Subcutaneous abdominal adipose tissue (tissue), 5 donors: ENCODE measurements at regions not wholly inside any gene's neighbourhood (a gene's known extent, or its start where the extent isn't known, plus 50 kb on each side); places are given as distances from the start of the nearest gene placed in this dataset.

Experiments
- H3K27ac ChIP-seq: one replicate; pipeline ENCODE4 v1.7.0; 2013; ENCODE audit warnings: low read depth, mild to moderate bottlenecking, inconsistent platforms, low read length, moderate library complexity
- H3K27me3 ChIP-seq, 5 donors: one replicate each; pipeline ENCODE4 v1.7.0; 2013; ENCODE audit warnings: low read length in 5 of 5, inconsistent platforms in 1 of 5; ENCODE audit not compliant: control insufficient read depth in 5 of 5, insufficient read depth in 4 of 5
- H3K36me3 ChIP-seq, 5 donors: one replicate each; pipeline ENCODE4 v1.7.0; 2013; ENCODE audit warnings: low read length in 5 of 5; ENCODE audit not compliant: control insufficient read depth in 5 of 5, insufficient read depth in 5 of 5
- H3K4me1 ChIP-seq, 5 donors: one replicate each; pipeline ENCODE4 v1.7.0; 2013; ENCODE audit warnings: low read length in 5 of 5, mild to moderate bottlenecking in 3 of 5, moderate library complexity in 1 of 5; ENCODE audit not compliant: control insufficient read depth in 5 of 5, insufficient read depth in 5 of 5
- H3K4me3 ChIP-seq, 5 donors: one replicate each; pipeline ENCODE4 v1.7.0; 2013; ENCODE audit warnings: low read length in 5 of 5, low read depth in 1 of 5
- H3K9ac ChIP-seq, 5 donors: one replicate each; pipeline ENCODE4 v1.7.0; 2013; ENCODE audit warnings: low read length in 5 of 5, mild to moderate bottlenecking in 4 of 5, moderate library complexity in 3 of 5
- H3K9me3 ChIP-seq, 5 donors: one replicate each; pipeline ENCODE4 v1.7.0; 2013; ENCODE audit warnings: low read length in 5 of 5; ENCODE audit not compliant: control insufficient read depth in 5 of 5
- donor health status: healthy.
- donor health status: healthy.
- donor health status: healthy.
- donor health status: healthy.
- donor health status: healthy.

- Histone ChIP-seq H3K27ac (no peak overlapping the region), H3K9me3 (peaks cover 0 to 3% (median 0%) of the 10 kb centered on the region in 5 donors), H3K27me3 (peaks cover 0 to 4% (median 0%) of the 10 kb centered on the region in 5 donors), H3K4me3 (no peak overlapping the region), H3K4me1 (no peaks in the 10 kb centered on the region), H3K36me3 (no peaks in the 10 kb centered on the region), H3K9ac (no peak overlapping the region)
Measured at GRCh38 chrX:146208821-146209220, 391.2 kb downstream of the SLITRK2 start.

GRCh38 chrX:146224442-146224841 is 406.8 kb downstream of the SLITRK2 start:
- Histone ChIP-seq H3K27me3 (no peaks in the 10 kb centered on the region), H3K4me1 (no peaks in the 10 kb centered on the region), H3K36me3 (no peaks in the 10 kb centered on the region), H3K9ac (no peak overlapping the region), H3K4me3 (no peak overlapping the region), H3K9me3 (peaks cover 0 to 6% (median 0%) of the 10 kb centered on the region in 5 donors), H3K27ac (no peak overlapping the region)

GRCh38 chrX:146238173-146238572 is 420.5 kb downstream of the SLITRK2 start:
- peaks cover 0 to 4% (median 0%) of the 10 kb centered on the region in 5 donors for H3K4me1 ChIP-seq
- H3K27me3 ChIP-seq = peaks cover 0 to 3% (median 0%) of the 10 kb centered on the region in 5 donors
- H3K9me3 ChIP-seq = peaks cover 0 to 5% (median 2%) of the 10 kb centered on the region in 5 donors
- no peaks in the 10 kb centered on the region for H3K36me3 ChIP-seq
- H3K27ac ChIP-seq = no peak overlapping the region
- H3K4me3 ChIP-seq = no peak overlapping the region
- no peak overlapping the region for H3K9ac ChIP-seq

GRCh38 chrX:146241902-146242301 is 424.3 kb downstream of the SLITRK2 start:
- Histone ChIP-seq H3K4me3 (no peak overlapping the region), H3K9ac (no peak overlapping the region), H3K4me1 (peaks cover 0 to 4% (median 0%) of the 10 kb centered on the region in 5 donors), H3K9me3 (no peaks in the 10 kb centered on the region), H3K36me3 (no peaks in the 10 kb centered on the region), H3K27ac (no peak overlapping the region), H3K27me3 (peaks cover 0 to 9% (median 0%) of the 10 kb centered on the region in 5 donors)

- no peak overlapping the region for H3K27ac ChIP-seq
- H3K4me3 ChIP-seq = no peak overlapping the region
- H3K4me1 ChIP-seq = peaks cover 0 to 4% (median 0%) of the 10 kb centered on the region in 5 donors
- H3K9me3 ChIP-seq = no peaks in the 10 kb centered on the region
- no peaks in the 10 kb centered on the region for H3K36me3 ChIP-seq
- peaks cover 0 to 9% (median 0%) of the 10 kb centered on the region in 5 donors for H3K27me3 ChIP-seq
- H3K9ac ChIP-seq = no peak overlapping the region
Measured at GRCh38 chrX:146243041-146243440, 425.4 kb downstream of the SLITRK2 start.

- Histone ChIP-seq H3K4me1 (no peaks in the 10 kb centered on the region), H3K9ac (no peak overlapping the region)
Measured at GRCh38 chrX:146259207-146259606, 441.6 kb downstream of the SLITRK2 start.

GRCh38 chrX:146264763-146265375 is 447.2 kb downstream of the SLITRK2 start:
- no peak overlapping the region for H3K4me3 ChIP-seq
- H3K27me3 ChIP-seq = peaks cover 0 to 3% (median 0%) of the 10 kb centered on the region in 5 donors
- no peak overlapping the region for H3K9ac ChIP-seq
- H3K9me3 ChIP-seq = no peaks in the 10 kb centered on the region
- H3K4me1 ChIP-seq = no peaks in the 10 kb centered on the region
- no peak overlapping the region for H3K27ac ChIP-seq
- H3K36me3 ChIP-seq = no peaks in the 10 kb centered on the region

More at GRCh38 chrX:146259207-146259606, 441.6 kb downstream of the SLITRK2 start:
- Histone ChIP-seq H3K4me3 (no peak overlapping the region), H3K27ac (no peak overlapping the region), H3K36me3 (no peaks in the 10 kb centered on the region), H3K9me3 (peaks cover 0 to 3% (median 0%) of the 10 kb centered on the region in 5 donors), H3K27me3 (peaks cover 0 to 2% (median 0%) of the 10 kb centered on the region in 5 donors)

GRCh38 chrX:146278381-146278780 is 460.8 kb downstream of the SLITRK2 start:
- H3K9ac ChIP-seq = no peak overlapping the region
- no peak overlapping the region for H3K4me3 ChIP-seq
- no peak overlapping the region for H3K27ac ChIP-seq
- H3K27me3 ChIP-seq = no peaks in the 10 kb centered on the region
- H3K9me3 ChIP-seq = no peaks in the 10 kb centered on the region
- H3K36me3 ChIP-seq = no peaks in the 10 kb centered on the region
- no peaks in the 10 kb centered on the region for H3K4me1 ChIP-seq
